NB4 (cell line): ENCODE measurements at regions not wholly inside any gene's neighbourhood (a gene's known extent, or its start where the extent isn't known, plus 50 kb on each side); places are given as distances from the start of the nearest gene placed in this dataset.

Experiments used
- DNase-seq: peaks from one replicate; pipeline ENCODE4 v3.0.0; 2010; ENCODE audit warnings: low read depth
- H3K4me3 ChIP-seq: one replicate; pipeline ENCODE4 v1.5.1; 2011; ENCODE audit warnings: mild to moderate bottlenecking, low read depth, low read length, moderate library complexity
- MYC ChIP-seq: IDR thresholded peaks from 2 replicates; pipeline ENCODE4 v1.6.1; 2011; ENCODE audit warnings: low read depth, low read length
- POLR2A ChIP-seq: IDR thresholded peaks from 2 replicates; pipeline ENCODE4 v1.6.1; 2011; ENCODE audit warnings: mild to moderate bottlenecking; ENCODE audit not compliant: insufficient read length; ENCODE audit errors: extremely low read depth
- TF ChIP-seq, protein P1 (sequence below): IDR thresholded peaks from 2 replicates; pipeline ENCODE4 v1.6.1; 2011; ENCODE audit warnings: low read depth, low read length
- TF ChIP-seq, protein P2 (sequence below): IDR thresholded peaks from one replicate; pipeline ENCODE4 v1.5.1; 2012; ENCODE audit warnings: low read depth, low read length

DNA sequence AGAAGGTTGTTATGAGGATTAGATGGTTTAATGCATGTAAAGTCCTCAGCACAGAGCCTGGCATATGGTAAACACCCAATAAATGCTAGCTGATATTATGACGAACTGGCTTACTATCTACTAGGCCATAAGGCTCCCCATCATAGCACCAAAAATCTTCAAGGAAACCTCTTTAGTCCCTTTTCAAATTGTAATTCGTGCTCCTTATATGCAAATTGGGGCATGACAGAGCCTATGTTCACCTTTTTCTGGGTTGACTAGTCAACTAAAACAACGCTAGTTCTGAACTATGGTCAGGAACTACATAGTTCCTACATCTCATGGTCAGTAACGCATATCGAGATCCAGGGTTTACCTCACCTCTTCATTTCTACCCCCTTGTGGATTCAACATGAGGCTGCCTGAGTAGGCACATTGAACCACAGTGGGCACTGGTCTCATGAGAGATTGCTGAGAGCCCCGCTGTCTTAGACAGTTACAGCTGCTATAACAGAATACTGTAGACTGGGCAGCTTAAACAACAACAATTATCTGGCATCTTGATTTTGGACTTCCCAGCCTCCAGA, 97.2 kb upstream of the TNFAIP3 start:
- DNase-seq: no peak
- H3K4me3 ChIP-seq: no peak overlapping the region
- TF ChIP-seq, protein P1, sequence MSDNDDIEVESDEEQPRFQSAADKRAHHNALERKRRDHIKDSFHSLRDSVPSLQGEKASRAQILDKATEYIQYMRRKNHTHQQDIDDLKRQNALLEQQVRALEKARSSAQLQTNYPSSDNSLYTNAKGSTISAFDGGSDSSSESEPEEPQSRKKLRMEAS: no peak
- TF ChIP-seq POLR2A (no peak), MYC (no peak)
- TF ChIP-seq, protein P2, sequence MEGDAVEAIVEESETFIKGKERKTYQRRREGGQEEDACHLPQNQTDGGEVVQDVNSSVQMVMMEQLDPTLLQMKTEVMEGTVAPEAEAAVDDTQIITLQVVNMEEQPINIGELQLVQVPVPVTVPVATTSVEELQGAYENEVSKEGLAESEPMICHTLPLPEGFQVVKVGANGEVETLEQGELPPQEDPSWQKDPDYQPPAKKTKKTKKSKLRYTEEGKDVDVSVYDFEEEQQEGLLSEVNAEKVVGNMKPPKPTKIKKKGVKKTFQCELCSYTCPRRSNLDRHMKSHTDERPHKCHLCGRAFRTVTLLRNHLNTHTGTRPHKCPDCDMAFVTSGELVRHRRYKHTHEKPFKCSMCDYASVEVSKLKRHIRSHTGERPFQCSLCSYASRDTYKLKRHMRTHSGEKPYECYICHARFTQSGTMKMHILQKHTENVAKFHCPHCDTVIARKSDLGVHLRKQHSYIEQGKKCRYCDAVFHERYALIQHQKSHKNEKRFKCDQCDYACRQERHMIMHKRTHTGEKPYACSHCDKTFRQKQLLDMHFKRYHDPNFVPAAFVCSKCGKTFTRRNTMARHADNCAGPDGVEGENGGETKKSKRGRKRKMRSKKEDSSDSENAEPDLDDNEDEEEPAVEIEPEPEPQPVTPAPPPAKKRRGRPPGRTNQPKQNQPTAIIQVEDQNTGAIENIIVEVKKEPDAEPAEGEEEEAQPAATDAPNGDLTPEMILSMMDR: no peak

DNA sequence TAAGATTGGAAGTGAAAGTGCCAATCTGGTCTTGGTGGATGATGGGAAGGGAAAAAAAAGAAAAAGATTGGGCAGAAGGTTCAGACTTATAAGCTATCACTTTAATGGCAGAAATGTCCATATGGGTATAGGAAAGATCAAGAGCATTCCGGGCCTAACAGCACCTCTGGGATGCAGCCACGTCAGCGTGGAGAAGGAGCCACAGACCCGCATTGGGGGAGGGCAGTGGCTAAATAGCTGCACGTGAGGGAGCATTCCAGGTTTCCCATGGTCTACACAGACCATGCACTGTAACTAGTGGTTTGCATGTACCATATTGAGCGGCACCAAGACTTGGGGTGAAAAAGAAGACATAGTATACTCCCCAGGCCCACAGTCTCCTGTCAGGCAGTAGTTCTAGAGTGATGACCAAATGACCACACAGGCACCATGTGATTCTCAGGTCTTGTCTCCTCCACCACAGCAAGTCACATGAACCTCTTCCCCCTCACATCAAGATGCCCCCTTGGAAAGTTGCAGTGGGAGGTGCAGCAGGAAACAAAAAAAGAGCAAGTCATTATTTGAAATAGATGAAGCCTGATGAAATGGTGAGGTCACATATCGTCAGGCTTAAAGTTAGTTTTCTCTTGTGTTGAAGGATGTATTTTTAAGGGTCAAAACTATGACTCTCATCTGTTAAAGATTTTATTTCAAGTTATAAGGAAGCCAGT, 94.4 kb upstream of the TNFAIP3 start:
- H3K4me3 ChIP-seq: no peak overlapping the region
- TF ChIP-seq MYC: no peak
- TF ChIP-seq, protein P2: no peak
- no peak for TF ChIP-seq POLR2A
- TF ChIP-seq, protein P1: no peak
- no peak for DNase-seq

DNA sequence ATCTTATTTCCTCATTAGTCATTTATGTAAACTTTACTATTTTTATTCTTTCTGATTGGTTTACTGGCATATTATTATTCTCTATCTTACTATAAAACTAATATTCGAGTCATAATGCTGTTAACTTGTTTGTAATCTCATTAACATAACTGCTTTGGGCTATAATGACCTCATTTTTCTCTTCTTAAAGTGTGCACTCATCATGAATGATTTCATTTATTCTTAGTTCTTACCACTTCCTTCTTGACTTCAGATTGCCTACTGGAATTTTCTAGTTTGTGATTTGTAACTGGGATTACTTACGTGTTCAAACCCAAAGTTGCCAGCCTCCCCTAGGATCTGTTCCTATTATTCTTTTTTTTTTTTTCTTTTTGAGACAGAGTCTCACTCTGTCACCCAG, 91.8 kb upstream of the TNFAIP3 start:
- H3K4me3 ChIP-seq: no peak overlapping the region
- no peak for DNase-seq
- TF ChIP-seq, protein P2: no peak
- TF ChIP-seq POLR2A (no peak), MYC (no peak)
- TF ChIP-seq, protein P1: no peak

DNA sequence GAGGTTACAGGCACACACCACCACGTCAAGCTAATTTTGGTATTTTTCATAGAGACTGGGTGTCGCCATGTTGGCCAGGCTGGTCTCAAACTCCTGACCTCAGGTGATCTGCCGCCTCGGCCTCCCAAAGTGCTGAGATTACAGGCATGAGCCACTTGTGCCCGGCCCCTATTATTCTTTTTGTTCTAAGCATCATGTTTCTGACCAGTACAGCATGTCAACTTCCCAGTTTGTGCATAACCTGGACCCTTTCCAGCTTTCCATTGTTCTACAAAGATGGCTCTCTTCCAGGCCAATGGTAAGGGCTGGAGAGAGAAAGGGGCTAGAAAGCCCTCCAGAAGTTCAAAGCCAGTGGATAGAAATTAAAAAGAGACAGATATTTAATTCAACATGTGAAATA, 91.3 kb upstream of the TNFAIP3 start:
- DNase-seq: no peak
- TF ChIP-seq, protein P1: no peak
- no peak for TF ChIP-seq MYC
- TF ChIP-seq, protein P2: no peak
- TF ChIP-seq POLR2A: no peak
- no peak overlapping the region for H3K4me3 ChIP-seq

DNA sequence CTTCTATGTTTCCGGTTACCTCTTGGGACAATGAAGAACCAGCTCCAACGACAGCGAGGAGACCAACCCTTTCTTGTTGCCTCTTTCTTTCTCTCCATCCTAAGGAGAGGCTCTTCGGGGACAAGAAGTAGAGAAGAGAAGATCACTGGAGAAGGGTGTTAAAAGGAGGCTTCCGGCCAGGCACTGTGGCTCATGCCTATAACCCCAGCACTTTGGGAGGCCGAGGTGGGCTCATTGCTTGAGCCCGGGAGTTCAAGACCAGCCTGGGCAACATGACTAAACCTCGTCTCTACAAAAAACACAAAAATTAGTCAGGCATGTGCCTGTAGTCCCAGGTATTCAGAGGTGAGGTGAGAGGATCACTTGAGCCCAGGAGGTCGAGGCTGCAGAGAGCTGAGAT, 90.8 kb upstream of the TNFAIP3 start:
- TF ChIP-seq, protein P2: no peak
- TF ChIP-seq, protein P1: no peak
- TF ChIP-seq POLR2A: no peak
- TF ChIP-seq MYC: no peak
- no peak overlapping the region for H3K4me3 ChIP-seq
- no peak for DNase-seq
